SU-DHL-6 (cell line): ENCODE measurements at regions not wholly inside any gene's neighbourhood (a gene's known extent, or its start where the extent isn't known, plus 50 kb on each side); places are given as distances from the start of the nearest gene placed in this dataset.

Source experiments
- H2AFZ ChIP-seq: fragments of 200-600 bp; sonication (generic); 2 replicates; pipeline ENCODE4 v1.6.1; 2014; ENCODE audit warnings: low read depth, mild to moderate bottlenecking, moderate library complexity, mixed read lengths, antibody characterized with exemption, low read length; ENCODE audit not compliant: severe bottlenecking
- H3F3A ChIP-seq: fragments of 200-600 bp; shearing (Covaris generic); 2 replicates; pipeline ENCODE4 v1.6.0; 2016; ENCODE audit warnings: antibody characterized with exemption, mild to moderate bottlenecking; ENCODE audit not compliant: insufficient read depth
- H3K27ac ChIP-seq: fragments of 200-600 bp; sonication (generic); 2 replicates; pipeline ENCODE4 v1.5.1; 2016; ENCODE audit warnings: low read depth, mild to moderate bottlenecking, low read length, moderate library complexity, mixed read lengths
- H3K27me3 ChIP-seq: fragments of 200-600 bp; sonication (generic), shearing (Covaris generic); 2 replicates; pipeline ENCODE4 v1.6.0; 2014; ENCODE audit warnings: mild to moderate bottlenecking, low read length
- H3K36me3 ChIP-seq: fragments of 200-600 bp; sonication (generic); 2 replicates; pipeline ENCODE4 v1.6.1; 2014; ENCODE audit warnings: mild to moderate bottlenecking, low read length, mixed read lengths
- H3K4me2 ChIP-seq: fragments of 300-600, 200-600 bp; shearing (Covaris generic), sonication (generic); 2 replicates; pipeline ENCODE4 v1.6.0; 2014; ENCODE audit warnings: low read length, low read depth, mild to moderate bottlenecking; ENCODE audit not compliant: poor library complexity, severe bottlenecking
- H3K4me3 ChIP-seq: fragments of 200-600 bp; sonication (generic); 2 replicates; pipeline ENCODE4 v1.5.1; 2014; ENCODE audit warnings: antibody characterized with exemption, low read length, mild to moderate bottlenecking, mixed read lengths; ENCODE audit not compliant: insufficient read depth, poor library complexity, severe bottlenecking
- H3K79me2 ChIP-seq: fragments of 200-600 bp; sonication (generic); 2 replicates; pipeline ENCODE4 v1.6.1; 2014; ENCODE audit warnings: mild to moderate bottlenecking, low read length, moderate library complexity; ENCODE audit not compliant: insufficient read depth
- H3K9ac ChIP-seq: fragments of 200-600 bp; sonication (generic); 2 replicates; pipeline ENCODE4 v1.7.0; 2014; ENCODE audit warnings: mild to moderate bottlenecking, low read length
- H3K9me2 ChIP-seq: fragments of 200-600 bp; sonication (generic); replicated peaks from 2 replicates; pipeline ENCODE4 v1.6.1; 2014; ENCODE audit warnings: low read length; ENCODE audit not compliant: insufficient read depth
- H3K9me3 ChIP-seq: fragments of 200-600 bp; sonication (generic); 2 replicates; pipeline ENCODE4 v1.6.1; 2014; ENCODE audit warnings: low read length, mixed read lengths; ENCODE audit not compliant: insufficient read depth
- H4K20me1 ChIP-seq: fragments of 200-600 bp; sonication (generic); 2 replicates; pipeline ENCODE4 v1.6.1; 2014; ENCODE audit warnings: low read depth, mild to moderate bottlenecking, antibody characterized with exemption, low read length, moderate library complexity, mixed read lengths
- CTCF ChIP-seq: fragments of 200-600 bp; sonication (generic); IDR thresholded peaks from one replicate; pipeline ENCODE4 v1.5.1; 2017; ENCODE audit warnings: antibody characterized with exemption, mild to moderate bottlenecking, low read length, moderate library complexity; ENCODE audit not compliant: insufficient read depth, poor library complexity, severe bottlenecking
- EZH2phosphoT487 ChIP-seq: fragments of 200-600 bp; sonication (generic), shearing (Covaris generic); conservative IDR thresholded peaks from 2 replicates; pipeline ENCODE4 v1.6.1; 2018; ENCODE audit warnings: mild to moderate bottlenecking, antibody characterized with exemption, low read length, moderate library complexity, mixed read lengths

- H3F3A ChIP-seq: no peaks in the 10 kb centered on the region
- no peak overlapping the region for H3K27ac ChIP-seq
- no peak overlapping the region for H3K9ac ChIP-seq
- no peak overlapping the region for H3K4me3 ChIP-seq
- no peaks in the 10 kb centered on the region for H3K9me3 ChIP-seq
- no peak overlapping the region for H2AFZ ChIP-seq
- H3K27me3 ChIP-seq: no peaks in the 10 kb centered on the region
- H3K36me3 ChIP-seq: no peaks in the 10 kb centered on the region
- TF ChIP-seq EZH2phosphoT487 (no peak), CTCF (no peak)
- no peaks in the 10 kb centered on the region for H3K79me2 ChIP-seq
- no peaks in the 10 kb centered on the region for H3K9me2 ChIP-seq
- H4K20me1 ChIP-seq: no peaks in the 10 kb centered on the region
- no peak overlapping the region for H3K4me2 ChIP-seq
Observed at GRCh38 chr10:69697006-69697405, 67.0 kb downstream of the FAM241B start.

DNA sequence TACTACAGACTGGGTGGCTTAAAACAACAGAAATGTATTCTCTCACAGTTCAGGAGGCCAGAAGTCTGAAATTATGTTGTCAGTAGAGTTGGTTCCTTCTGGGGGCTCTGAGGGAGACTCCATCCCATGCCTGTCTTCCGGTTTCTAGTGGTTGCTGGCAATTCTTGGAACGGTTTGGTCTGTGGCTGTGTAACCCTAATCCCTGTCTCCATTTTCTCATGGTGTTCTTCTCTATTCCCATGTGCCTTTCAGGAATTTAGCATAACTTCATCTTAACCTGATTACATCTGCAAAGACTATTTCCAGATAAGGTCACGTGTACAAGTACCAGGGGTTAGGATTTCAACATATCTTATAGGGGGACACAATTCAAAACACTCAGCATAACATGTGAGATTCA is 73.2 kb downstream of the FAM241B start:
- Histone ChIP-seq H3K9me3 (no peaks in the 10 kb centered on the region), H4K20me1 (no peaks in the 10 kb centered on the region), H3K27ac (no peak overlapping the region), H3F3A (no peaks in the 10 kb centered on the region), H3K79me2 (no peaks in the 10 kb centered on the region), H3K9ac (no peak overlapping the region), H3K4me3 (no peak overlapping the region), H2AFZ (no peak overlapping the region), H3K36me3 (no peaks in the 10 kb centered on the region), H3K4me2 (no peak overlapping the region), H3K9me2 (no peaks in the 10 kb centered on the region), H3K27me3 (no peaks in the 10 kb centered on the region)
- no peak for TF ChIP-seq CTCF
- TF ChIP-seq EZH2phosphoT487: no peak

- Histone ChIP-seq H3K9me3 (no peaks in the 10 kb centered on the region), H2AFZ (no peak overlapping the region), H3K4me2 (no peak overlapping the region), H3K4me3 (no peak overlapping the region), H3K36me3 (no peaks in the 10 kb centered on the region), H3K9me2 (no peaks in the 10 kb centered on the region), H4K20me1 (no peaks in the 10 kb centered on the region), H3F3A (no peaks in the 10 kb centered on the region), H3K27ac (no peak overlapping the region), H3K79me2 (no peaks in the 10 kb centered on the region), H3K27me3 (no peaks in the 10 kb centered on the region), H3K9ac (no peak overlapping the region)
- TF ChIP-seq EZH2phosphoT487 (no peak), CTCF (no peak)
Observed at GRCh38 chr10:69703766-69704630, 74.0 kb downstream of the FAM241B start.
